K562 (cell line): ENCODE measurements at regions not wholly inside any gene's neighbourhood (a gene's known extent, or its start where the extent isn't known, plus 50 kb on each side); places are given as distances from the start of the nearest gene placed in this dataset.

Experiments used
- ATAC-seq: fragments of 200-7000 bp; cut with Tn5 transposase; 3 replicates; pipeline ENCODE4 v1.9.1; 2020; ENCODE audit warnings: moderate library complexity
- BruUV-seq: library from RNA; stranded (reverse); fragments of 400-500 nt; replicated peaks from 2 replicates; lab custom pipeline; 2021; lab: Mats Ljungman, UMichigan
- CTCF ChIA-PET: fragments of 300-600 bp; formaldehyde crosslinking; extraction: SDS; loops from one replicate; lab custom pipeline; 2021; ENCODE audit warnings: low intra/inter-chr PET ratio; lab: Yijun Ruan, JAX
- POLR2A ChIA-PET: fragments of 300-600, 350-650 bp; sonication (Branson Sonifier 250); formaldehyde crosslinking; extraction: SDS; loops from one replicate; lab custom pipeline; 2021; ENCODE audit warnings: antibody characterized with exemption, inconsistent platforms; lab: Yijun Ruan, JAX
- DNase-seq, 4 experiments: peaks; one replicate each; pipeline versions ENCODE4 v3.0.0 to v3.0.0-alpha.2; 2011 to 2018; ENCODE audit warnings: low spot score in 3 of 4, mixed read lengths in 3 of 4; ENCODE audit errors: extremely low read depth in 1 of 4
- FAIRE-seq: peaks from 2 replicates; lab custom pipeline; 2011; peaks lifted over from hg19 to GRCh38; lab: Jason Lieb, UNC
- H2AFZ ChIP-seq: 2 replicates; pipeline ENCODE4 v1.6.0; 2011; ENCODE audit warnings: low read depth, low read length, control low read depth, inconsistent platforms
- H3K27ac ChIP-seq: fragments of 200-600 bp; 3 replicates; pipeline ENCODE4 v1.8.0; 2011; ENCODE audit warnings: low read depth, mild to moderate bottlenecking, control low read depth, inconsistent platforms, low read length, moderate library complexity, mixed read lengths; ENCODE audit errors: extremely low read depth
- H3K27me3 ChIP-seq, 2 experiments: fragments of 300-600 bp in 1 of 2; 2 replicates in 1 of 2; 3 replicates in 1 of 2; pipeline versions ENCODE4 v1.6.0 to v1.8.0; 2011; ENCODE audit warnings: inconsistent platforms in 2 of 2, low read length in 2 of 2, mild to moderate bottlenecking in 1 of 2, mixed read lengths in 1 of 2, moderate library complexity in 1 of 2; ENCODE audit not compliant: control insufficient read depth in 2 of 2, insufficient read depth in 2 of 2
- H3K36me3 ChIP-seq: fragments of 300-600 bp; 3 replicates; pipeline ENCODE4 v1.8.0; 2011; ENCODE audit warnings: mild to moderate bottlenecking, low read length, inconsistent platforms; ENCODE audit not compliant: control insufficient read depth, insufficient read depth
- H3K4me1 ChIP-seq, 2 experiments: fragments of 200-600 bp in 1 of 2; replicated peaks in 1 of 2; 2 replicates in 1 of 2; 3 replicates in 1 of 2; pipeline versions ENCODE4 v1.5.1 to v1.8.0; 2011; ENCODE audit warnings: inconsistent platforms in 2 of 2, low read length in 2 of 2, mild to moderate bottlenecking in 1 of 2, mixed read lengths in 1 of 2, moderate library complexity in 1 of 2; ENCODE audit not compliant: control insufficient read depth in 2 of 2, insufficient read depth in 2 of 2
- H3K4me2 ChIP-seq: 2 replicates; pipeline ENCODE4 v1.6.1; 2011; ENCODE audit warnings: low read length, control low read depth, inconsistent platforms, mixed read lengths; ENCODE audit not compliant: insufficient read depth
- H3K4me3 ChIP-seq: fragments of 200-600 bp; sonication (generic), shearing (Covaris generic); 2 replicates; pipeline ENCODE4 v1.5.1; 2016; ENCODE audit warnings: control low read depth, inconsistent platforms
- H3K79me2 ChIP-seq: fragments of 200-600 bp; 3 replicates; pipeline ENCODE4 v1.8.0; 2011; ENCODE audit warnings: low read length, inconsistent platforms; ENCODE audit not compliant: control insufficient read depth, insufficient read depth
- H3K9ac ChIP-seq, 2 experiments: 2 replicates each; pipeline versions ENCODE4 v1.6.0 to v1.6.1; 2011; ENCODE audit warnings: low read depth in 2 of 2, low read length in 2 of 2, control low read depth in 1 of 2, inconsistent platforms in 1 of 2, mild to moderate bottlenecking in 1 of 2, mixed read lengths in 1 of 2; ENCODE audit not compliant: insufficient read depth in 1 of 2
- H3K9me1 ChIP-seq: one replicate; pipeline ENCODE4 v1.6.0; 2011; ENCODE audit warnings: inconsistent platforms, mild to moderate bottlenecking, low read length, moderate library complexity; ENCODE audit not compliant: control insufficient read depth, insufficient read depth
- H3K9me3 ChIP-seq: replicated peaks from 2 replicates; pipeline ENCODE4 v1.5.1; 2011; ENCODE audit warnings: low read depth, low read length, inconsistent platforms; ENCODE audit not compliant: control insufficient read depth, insufficient read depth
- H4K20me1 ChIP-seq: replicated peaks from 2 replicates; pipeline ENCODE4 v1.6.1; 2011; ENCODE audit warnings: low read length, inconsistent platforms, mixed read lengths; ENCODE audit not compliant: control insufficient read depth, insufficient read depth
- ARID3B ChIP-seq: fragments of 250-450 bp; sonication (Bioruptor Pico); IDR thresholded peaks from 2 replicates; pipeline ENCODE4 v1.4.0; 2020; ENCODE audit warnings: borderline replicate concordance
- JUNB ChIP-seq: fragments of 450-650 bp; formaldehyde crosslinking; conservative IDR thresholded peaks from 2 replicates; pipeline ENCODE4 v1.4.0; 2020; ENCODE audit warnings: mild to moderate bottlenecking
- NFXL1 ChIP-seq: fragments of 450-650 bp; formaldehyde crosslinking; IDR thresholded peaks from 2 replicates; pipeline ENCODE4 v1.4.0; 2021; ENCODE audit warnings: mild to moderate bottlenecking
- SNAPC5 ChIP-seq: fragments of 250-450 bp; sonication (Bioruptor Pico); IDR thresholded peaks from 2 replicates; pipeline ENCODE4 v1.8.0; 2021; ENCODE audit warnings: moderate library complexity, mild to moderate bottlenecking, inconsistent platforms
- ZNF609 ChIP-seq: sonication (generic); formaldehyde crosslinking; IDR thresholded peaks from 2 replicates; pipeline ENCODE4 v1.8.1; 2023; ENCODE audit warnings: missing genetic modification reagents, mild to moderate bottlenecking, borderline replicate concordance
- WGBS: fragments of 100-300 bp; shearing (Covaris generic); methylation state at CpG from one replicate; pipeline ENCODE4 v1.1.6; 2016; ENCODE audit warnings: low coverage, mixed read lengths; ENCODE audit not compliant: insufficient coverage; ENCODE audit errors: missing lambda C conversion rate; 5-methylcytosine and 5-hydroxymethylcytosine counted together
- in situ Hi-C: fragments of 300-500 bp; cut with MboI; formaldehyde crosslinking; loops from 4 replicates; pipeline ENCODE4 v1.15.0; 2018; ENCODE audit warnings: inconsistent platforms, mixed read lengths
- intact Hi-C: fragments of 100-400 bp; cut with micrococcal nuclease; formaldehyde crosslinking; loops from 2 replicates; pipeline ENCODE4 v1.14.2; 2022

- in situ Hi-C loops, result no loop called here
- Histone ChIP-seq H4K20me1 (no peaks in the 10 kb centered on the region), H3K27ac (no peak overlapping the region), H3K4me3 (no peak overlapping the region), H3K79me2 (no peaks in the 10 kb centered on the region), H3K9ac (no peak overlapping the region), H3K4me1 (no peaks in the 10 kb centered on the region), H3K4me2 (no peak overlapping the region), H3K9me3 (no peaks in the 10 kb centered on the region), H3K9me1 (no peaks in the 10 kb centered on the region), H3K36me3 (no peaks in the 10 kb centered on the region), H2AFZ (no peak overlapping the region), H3K27me3 (no peaks in the 10 kb centered on the region)
- CTCF ChIA-PET, result no interaction called here
- no peak for ATAC-seq
- no TSS peak for BruUV-seq
- WGBS, result 0% methylated on average over 2 of the region's 2 CpGs
- intact Hi-C loops, result no loop called here
- no peak for DNase-seq
- POLR2A ChIA-PET, result no interaction called here
- no peak for FAIRE-seq
- TF ChIP-seq ARID3B (no peak), SNAPC5 (CRISPR knock-in tag) (no peak), ZNF609 (CRISPR knock-in tag) (no peak), NFXL1 (CRISPR knock-in tag) (no peak), JUNB (CRISPR knock-in tag) (no peak)
These were observed 1029.0 kb downstream of the FSTL5 start for GRCh38 chr4:161134795-161135194.
